Activated naive CD4-positive, alpha-beta T cell (primary cell): ENCODE measurements at regions not wholly inside any gene's neighbourhood (a gene's known extent, or its start where the extent isn't known, plus 50 kb on each side); places are given as distances from the start of the nearest gene placed in this dataset.

Experiments
- DNase-seq, 4 experiments: peaks; one replicate each; lab custom pipeline; 2025; lab: John Stamatoyannopoulos, UW

DNA sequence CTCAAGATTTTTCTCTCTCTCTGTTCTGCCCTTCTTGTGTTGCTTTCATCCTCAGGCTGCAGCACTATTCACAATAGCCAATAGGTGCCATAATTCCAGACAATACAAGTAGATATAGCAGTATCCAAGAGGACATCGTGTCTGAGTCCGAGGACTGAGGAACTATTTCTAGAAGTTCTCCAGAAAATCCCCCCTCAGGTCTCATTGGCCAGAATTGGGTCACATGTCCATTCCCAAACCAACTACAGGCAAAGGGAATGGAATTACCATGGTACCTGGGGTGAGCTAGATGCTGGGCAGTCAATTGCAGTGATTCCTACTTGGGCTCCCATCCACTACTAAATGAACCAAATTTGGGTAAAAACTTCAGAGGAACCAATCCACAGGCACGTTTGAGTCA lies 301.9 kb upstream of the RASGEF1B start:
- no peak for DNase-seq

DNA sequence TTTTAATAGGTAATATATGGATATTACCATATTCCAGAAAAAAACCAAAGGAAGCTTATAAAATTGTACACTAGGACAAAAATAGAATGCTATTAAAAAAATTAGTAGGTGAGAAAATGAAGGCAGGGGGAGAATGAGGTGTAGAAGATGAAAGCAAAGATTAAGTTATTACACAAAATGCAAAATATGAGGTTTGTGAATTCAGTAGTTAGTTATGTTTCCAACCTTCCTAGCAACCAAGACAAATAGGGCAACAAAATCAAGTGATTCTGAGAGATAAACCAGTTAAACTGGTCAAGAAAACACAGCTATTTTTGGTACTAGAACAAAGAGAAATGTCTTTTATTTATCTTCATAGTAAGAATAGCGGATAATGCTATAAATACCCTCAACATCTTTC lies 300.0 kb upstream of the RASGEF1B start:
- DNase-seq: no peak

DNA sequence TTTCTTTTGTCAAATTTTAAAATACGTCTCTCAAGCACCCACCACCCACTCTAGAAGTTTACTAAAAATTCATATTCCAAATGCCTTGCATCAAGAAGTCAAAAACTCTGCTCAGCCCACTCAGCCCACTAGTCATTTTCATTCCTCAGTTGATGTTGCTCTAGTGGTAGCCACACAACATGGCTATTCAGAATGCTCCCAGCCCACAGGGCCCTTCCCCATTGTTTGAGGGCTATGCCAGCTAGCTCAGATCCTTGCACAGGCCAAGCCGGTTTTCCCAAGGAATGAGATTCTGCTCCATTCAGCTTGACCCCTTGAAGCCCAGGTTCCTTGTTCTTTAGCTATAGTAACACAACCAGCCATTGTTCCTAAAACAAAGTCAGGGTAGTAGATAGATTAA lies 297.5 kb upstream of the RASGEF1B start:
- DNase-seq: no peak

GRCh38 chr4:81758574-81759264 lies 287.0 kb upstream of the RASGEF1B start:
- DNase-seq: no peak

DNA sequence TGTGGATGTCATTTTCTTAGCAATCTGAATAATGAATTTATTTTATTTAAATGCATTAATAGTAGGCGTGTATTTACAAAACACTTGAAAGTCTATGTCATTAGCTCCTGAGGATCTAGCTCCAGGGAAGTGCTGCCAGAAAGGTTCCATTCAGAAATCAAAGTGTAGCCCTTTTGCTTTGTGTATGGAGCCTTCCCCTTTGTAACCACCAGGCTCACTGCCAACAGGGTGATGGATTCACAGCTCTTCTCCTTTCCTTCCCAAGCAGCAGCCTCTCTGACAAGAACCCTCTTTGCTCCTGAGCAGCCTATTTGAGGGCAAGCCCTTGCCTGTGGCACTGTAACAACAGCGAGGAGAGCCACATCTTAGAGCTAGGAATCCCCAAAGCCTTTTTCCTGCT lies 286.0 kb upstream of the RASGEF1B start:
- DNase-seq: no peak

DNA sequence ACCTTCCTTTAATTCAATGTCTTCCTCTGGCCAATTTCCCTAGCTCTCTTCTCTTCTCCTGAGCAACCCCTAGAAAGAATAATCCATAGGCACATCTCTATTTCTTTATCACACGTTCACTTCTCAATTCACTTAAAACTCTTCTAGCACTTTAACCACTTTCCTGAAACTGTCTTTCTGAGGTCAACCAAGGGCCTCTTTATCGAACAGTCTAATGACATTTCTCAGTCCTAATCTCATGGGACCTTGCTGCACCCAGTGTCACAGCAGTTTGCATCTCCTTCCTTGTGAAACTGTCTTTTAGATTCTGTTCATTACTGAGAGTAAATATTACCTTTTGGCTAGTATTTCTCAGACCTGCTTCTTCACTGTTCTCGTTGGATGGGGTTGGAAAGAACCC lies 285.3 kb upstream of the RASGEF1B start:
- no peak for DNase-seq

DNA sequence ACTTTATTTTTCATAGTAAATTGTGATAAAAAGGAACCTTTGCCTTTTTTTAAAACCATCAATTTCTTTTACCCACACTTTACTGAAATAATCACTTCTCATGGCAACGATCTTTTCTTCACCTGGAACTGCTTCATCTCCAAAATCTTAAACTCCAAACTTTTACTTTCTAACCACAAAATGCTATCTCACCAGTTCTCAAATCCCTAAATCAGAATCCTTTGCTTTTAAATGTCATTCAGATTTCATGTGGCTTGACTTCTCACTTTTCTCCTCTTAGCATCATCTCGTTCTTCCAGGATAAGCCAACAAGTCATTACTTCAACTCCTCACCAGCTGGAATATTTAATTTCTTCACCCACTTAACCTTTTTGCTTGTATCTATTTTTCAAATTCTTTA lies 284.3 kb upstream of the RASGEF1B start:
- no peak for DNase-seq

GRCh38 chr4:81754169-81754568 lies 282.5 kb upstream of the RASGEF1B start:
- DNase-seq: no peak

DNA sequence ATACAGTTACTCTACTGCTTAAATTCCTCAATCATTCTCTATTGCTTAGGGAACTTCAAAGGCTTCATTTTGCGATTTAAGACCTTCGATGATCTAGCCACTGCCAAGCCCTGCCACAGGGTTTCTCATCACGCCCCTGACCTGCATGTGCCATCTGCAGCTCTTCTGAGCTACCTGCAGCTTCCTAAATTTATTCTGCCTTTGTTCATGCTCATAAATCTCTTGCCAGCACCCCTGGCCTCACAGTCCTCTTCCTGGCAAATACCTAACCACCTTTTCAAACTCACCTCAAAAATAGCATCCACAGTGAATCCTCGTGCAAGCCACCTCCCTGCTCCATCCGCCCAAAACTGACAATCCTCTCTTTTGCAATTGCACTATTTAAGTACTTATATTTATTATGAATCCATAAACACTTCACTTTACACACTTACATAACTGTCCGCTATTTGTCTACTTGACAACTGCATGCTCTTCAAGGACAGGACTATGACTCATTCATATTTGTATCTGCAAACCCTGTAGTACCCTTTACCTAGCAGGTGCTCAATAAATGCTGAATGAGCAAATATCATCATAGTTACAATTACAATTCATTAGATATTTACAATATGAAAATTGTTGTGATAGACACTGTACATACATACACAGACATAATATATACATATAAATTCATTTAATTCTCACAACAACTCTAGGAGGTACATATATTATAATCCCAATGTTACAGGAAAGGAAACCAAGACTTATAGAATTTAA lies 280.0 kb upstream of the RASGEF1B start:
- no peak for DNase-seq

DNA sequence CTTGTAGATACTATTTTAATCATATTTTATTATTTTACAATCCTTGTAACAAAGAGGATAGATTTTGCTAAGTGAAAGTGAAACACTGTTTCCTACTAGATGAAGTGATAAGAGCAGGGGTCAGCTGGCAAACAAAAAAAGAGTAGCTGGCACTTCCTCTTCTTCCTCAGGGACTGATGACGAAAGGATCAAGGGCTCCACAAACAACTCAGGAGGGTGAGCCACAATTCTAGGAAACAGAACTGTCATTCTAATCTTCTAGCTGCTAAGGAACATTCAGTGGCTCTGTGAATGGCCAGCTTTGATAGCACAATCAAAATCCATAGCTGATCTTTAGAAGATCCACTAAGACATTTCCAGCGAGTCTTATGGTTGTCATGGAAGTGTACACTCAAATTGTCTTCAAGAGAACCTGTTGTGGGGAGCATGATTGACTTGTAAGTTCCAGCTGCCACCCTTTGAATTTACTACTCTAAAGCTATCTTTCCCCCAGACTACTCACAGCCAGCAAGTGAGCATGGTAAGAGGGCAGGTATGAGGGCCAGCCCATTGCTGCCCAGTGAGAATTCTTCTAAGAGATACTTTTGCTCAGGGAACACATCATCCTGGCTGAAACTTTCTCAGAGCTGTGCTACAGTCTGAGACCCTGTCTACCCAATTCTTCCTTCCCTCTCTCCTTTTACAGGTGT lies 275.7 kb upstream of the RASGEF1B start:
- no peak for DNase-seq

- DNase-seq: no peak
Measured at GRCh38 chr4:81746773-81747172, 275.1 kb upstream of the RASGEF1B start.

GRCh38 chr4:81746071-81746470 lies 274.4 kb upstream of the RASGEF1B start:
- DNase-seq: no peak

DNA sequence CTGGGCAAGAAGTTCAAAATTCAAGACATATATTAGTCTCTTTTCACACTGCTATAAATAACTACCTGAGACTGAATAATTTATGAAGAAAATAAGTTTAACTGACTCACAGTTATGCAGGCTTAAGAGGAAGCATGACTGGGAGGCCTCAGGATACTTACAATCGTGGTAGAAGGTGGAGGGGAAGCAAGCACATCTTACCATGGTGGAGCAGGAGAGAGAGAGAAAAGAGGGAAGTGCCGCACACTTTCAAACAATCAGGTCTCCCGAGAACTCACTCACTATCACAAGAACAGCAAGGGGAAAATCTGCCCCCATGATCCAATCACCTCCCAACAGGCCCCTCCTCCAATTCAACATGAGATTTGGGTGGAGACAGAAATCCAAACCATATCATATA lies 273.3 kb upstream of the RASGEF1B start:
- DNase-seq: no peak

DNA sequence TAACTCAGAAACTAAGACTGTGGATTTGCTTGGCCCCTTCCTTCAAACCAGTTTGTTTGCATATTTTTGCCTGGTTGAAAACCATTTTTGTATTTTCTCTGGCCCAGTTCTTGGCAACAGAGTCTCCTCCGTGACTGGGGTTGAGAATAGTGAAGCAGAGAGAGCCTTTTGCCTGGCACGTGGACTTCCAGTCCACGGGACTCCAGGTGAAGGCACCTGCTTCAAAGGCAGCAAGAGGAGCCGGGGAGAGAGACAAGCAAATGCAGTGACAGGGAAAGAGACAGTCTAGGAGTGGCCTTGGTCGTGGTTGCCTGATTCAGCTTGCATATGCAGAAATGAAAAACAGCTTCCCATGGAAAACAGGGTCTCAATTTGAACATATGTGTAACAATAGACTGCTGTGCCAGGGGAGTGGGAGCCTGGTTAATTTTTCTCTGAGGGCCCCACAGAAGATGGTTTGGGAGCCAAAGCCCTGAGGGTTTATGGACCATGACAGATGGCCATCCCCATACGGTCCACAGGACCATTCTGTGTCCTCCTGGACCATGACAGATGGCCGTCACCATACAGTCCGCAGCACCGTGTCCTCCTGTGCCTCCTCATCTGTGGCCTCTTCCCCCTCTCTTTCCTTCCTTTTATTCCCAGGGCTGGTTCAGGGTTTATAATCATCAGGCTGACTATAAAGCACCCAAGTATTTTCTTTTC lies 272.2 kb upstream of the RASGEF1B start:
- no peak for DNase-seq

- no peak for DNase-seq
Measured at GRCh38 chr4:81740487-81740886, 268.8 kb upstream of the RASGEF1B start.

GRCh38 chr4:81738891-81739290 lies 267.2 kb upstream of the RASGEF1B start:
- no peak for DNase-seq

GRCh38 chr4:81737865-81738559 lies 266.3 kb upstream of the RASGEF1B start:
- DNase-seq: no peak

DNA sequence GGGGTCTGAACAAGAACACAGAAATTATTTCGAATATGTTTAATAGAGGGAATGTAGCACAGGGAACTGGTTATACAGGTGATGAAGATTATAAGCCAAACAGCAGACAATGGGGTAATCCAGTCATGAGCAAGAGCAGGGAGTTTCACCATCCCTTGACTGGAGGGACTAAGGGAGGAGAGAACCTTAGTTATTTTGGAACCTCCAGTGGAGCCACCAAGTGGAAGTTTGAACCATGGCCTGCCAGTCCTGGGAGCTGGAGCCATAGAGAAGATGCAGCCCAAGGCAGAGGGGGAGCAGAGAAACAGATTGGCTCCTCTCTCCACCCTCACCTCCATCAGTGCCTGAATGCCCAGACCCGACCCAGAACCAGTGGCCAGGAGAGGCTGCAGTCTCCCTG lies 264.6 kb upstream of the RASGEF1B start:
- no peak for DNase-seq

DNA sequence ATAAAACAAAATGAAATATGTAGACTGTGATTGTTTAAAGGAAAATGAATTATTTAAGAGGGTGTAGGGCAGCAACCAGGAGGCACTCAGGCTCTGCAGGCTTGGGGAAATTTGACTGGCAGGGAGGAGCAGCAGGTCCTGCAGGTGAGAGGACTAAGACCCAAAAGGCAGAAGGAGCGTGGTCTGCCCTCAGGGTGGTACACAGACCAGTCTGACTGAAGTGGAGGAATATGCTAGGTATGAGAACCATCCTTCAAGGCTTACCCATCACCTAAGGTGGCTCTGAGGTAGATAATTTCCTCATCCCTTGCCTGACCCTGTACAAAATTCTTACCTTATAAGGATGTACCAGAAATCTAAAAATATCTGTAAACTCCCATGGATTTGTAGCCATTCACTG lies 261.3 kb upstream of the RASGEF1B start:
- no peak for DNase-seq

- DNase-seq: peak in 3 of 4 experiments; percentile 1 to 6 (median 3)
Measured at GRCh38 chr4:81724925-81725329, 253.2 kb upstream of the RASGEF1B start.

DNA sequence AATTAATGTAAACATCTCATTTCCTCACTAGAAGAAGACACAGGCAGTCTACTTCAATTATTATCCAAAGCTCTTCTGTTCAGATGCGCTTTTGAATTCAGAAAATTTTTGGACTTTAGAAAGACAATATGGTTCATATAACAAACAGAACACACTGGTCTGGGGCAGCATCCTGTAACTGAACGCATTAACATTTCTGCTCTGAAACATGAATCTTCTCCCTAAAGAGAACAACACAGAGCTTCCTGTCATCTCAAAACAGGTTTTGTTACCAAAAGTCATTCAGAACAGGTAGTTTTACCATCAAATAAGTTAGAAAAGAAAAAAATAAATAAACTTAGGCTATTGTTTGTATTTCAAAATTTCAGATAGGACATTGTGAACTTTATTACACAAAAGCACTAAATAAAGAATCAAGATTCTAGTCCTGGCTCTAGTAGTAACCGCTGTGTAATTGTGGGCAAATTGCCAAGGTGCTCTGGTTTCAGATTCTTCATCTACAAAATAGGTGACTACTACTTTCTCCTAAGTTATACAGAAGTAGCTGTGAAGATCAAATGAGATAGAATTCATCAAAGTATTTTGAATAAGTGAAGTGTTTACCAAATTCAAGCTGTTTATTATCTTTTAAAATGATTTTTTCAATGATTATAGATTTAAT lies 252.3 kb upstream of the RASGEF1B start:
- no peak for DNase-seq
